ENCODE measurements at regions not wholly inside any gene's neighbourhood (a gene's known extent, or its start where the extent isn't known, plus 50 kb on each side); places are given as distances from the start of the nearest gene placed in this dataset.

DNA sequence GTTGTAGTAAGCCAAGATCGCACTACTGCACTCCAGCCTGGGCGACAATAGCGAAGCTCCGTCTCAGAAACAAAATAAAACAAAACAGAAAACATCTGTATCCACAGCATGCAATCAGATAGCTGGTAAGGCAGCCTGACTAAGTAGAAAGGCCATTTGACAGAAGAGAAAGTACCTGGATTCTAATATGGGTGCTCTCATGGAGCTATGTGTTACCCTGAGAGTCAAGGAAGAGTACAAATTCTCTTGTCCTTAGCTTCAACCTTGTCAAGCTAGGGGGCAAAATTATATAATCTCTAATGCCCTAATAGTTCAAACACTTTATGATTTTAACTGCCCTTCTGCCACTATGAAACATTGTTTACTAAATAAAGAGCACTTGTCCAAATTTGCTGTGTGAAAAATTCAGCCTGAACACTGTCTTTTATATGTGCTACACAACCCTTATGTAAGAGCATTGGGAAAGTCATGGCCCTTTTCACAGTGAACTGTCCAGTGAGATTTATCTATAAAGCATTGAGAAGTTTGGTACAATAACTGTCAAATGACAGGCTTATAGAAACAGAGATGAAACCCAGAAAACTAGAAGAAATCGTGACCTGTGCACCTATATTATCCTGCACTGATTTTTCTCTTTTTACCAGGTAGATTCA is 51.2 kb upstream of the PRKG1 start:
- TF ChIP-seq POLR2A (IDR thresholded peaks at IDR 0.05), result no peak
- TF ChIP-seq, protein P1, sequence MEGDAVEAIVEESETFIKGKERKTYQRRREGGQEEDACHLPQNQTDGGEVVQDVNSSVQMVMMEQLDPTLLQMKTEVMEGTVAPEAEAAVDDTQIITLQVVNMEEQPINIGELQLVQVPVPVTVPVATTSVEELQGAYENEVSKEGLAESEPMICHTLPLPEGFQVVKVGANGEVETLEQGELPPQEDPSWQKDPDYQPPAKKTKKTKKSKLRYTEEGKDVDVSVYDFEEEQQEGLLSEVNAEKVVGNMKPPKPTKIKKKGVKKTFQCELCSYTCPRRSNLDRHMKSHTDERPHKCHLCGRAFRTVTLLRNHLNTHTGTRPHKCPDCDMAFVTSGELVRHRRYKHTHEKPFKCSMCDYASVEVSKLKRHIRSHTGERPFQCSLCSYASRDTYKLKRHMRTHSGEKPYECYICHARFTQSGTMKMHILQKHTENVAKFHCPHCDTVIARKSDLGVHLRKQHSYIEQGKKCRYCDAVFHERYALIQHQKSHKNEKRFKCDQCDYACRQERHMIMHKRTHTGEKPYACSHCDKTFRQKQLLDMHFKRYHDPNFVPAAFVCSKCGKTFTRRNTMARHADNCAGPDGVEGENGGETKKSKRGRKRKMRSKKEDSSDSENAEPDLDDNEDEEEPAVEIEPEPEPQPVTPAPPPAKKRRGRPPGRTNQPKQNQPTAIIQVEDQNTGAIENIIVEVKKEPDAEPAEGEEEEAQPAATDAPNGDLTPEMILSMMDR (IDR thresholded peaks at IDR 0.05), result no peak

Measured in body of pancreas (tissue), 4 donors.